ENCODE measurements at regions not wholly inside any gene's neighbourhood (a gene's known extent, or its start where the extent isn't known, plus 50 kb on each side); places are given as distances from the start of the nearest gene placed in this dataset.

- no peak for TF ChIP-seq IRF5 (IDR thresholded peaks at IDR 0.05; ENCODE audit: borderline replicate concordance)
Measured at GRCh38 chr4:18626366-18626765, 604.8 kb upstream of the LCORL start (continued).

GRCh38 chr4:18621186-18621585, 599.6 kb upstream of the LCORL start:
- in situ Hi-C loops (cut with MboI) (no loop called here), intact Hi-C loops (cut with micrococcal nuclease; ENCODE audit: unreplicated experiment) (no loop called here)
- no peak overlapping the region for H3K4me2 ChIP-seq (ENCODE audit: control insufficient read depth, insufficient read depth)
- no peak overlapping the region for H3K9ac ChIP-seq (ENCODE audit: control insufficient read depth, insufficient read depth, low read length)
- no peak overlapping the region for H3K4me3 ChIP-seq
- H3K4me1 ChIP-seq (ENCODE audit: control insufficient read depth, insufficient read depth, low read length): no peaks in the 10 kb centered on the region
- no peak overlapping the region for H3K27ac ChIP-seq (ENCODE audit: control insufficient read depth, insufficient read depth)
- ATAC-seq (no peak), DNase-seq (ENCODE audit: low read depth, low spot score) (no peak), FAIRE-seq (no peak)
- RAD21 ChIA-PET (ENCODE audit: unreplicated experiment): no interaction called here
- CTCF ChIA-PET: no interaction called here
- H4K20me1 ChIP-seq (ENCODE audit: control insufficient read depth, insufficient read depth): no peaks in the 10 kb centered on the region
- BruUV-seq (replicated peaks): no TSS peak
- 0% methylated on average over 1 of the region's 1 CpG for WGBS (ENCODE audit: insufficient coverage, insufficient replicate concordance, low lambda C conversion rate, missing lambda C conversion rate)
- no peaks in the 10 kb centered on the region for H3K9me3 ChIP-seq (replicated peaks; ENCODE audit: control insufficient read depth, insufficient read depth, low read length)
- no peaks in the 10 kb centered on the region for H3K27me3 ChIP-seq (replicated peaks in 1 of 2; ENCODE audit: control insufficient read depth in 2 of 2, insufficient read depth in 2 of 2, low read length in 1 of 2)
- no peaks in the 10 kb centered on the region for H3K36me3 ChIP-seq (ENCODE audit: control insufficient read depth in 2 of 2, insufficient read depth in 2 of 2, low read length in 1 of 2)
- H3K79me2 ChIP-seq (ENCODE audit: control insufficient read depth, insufficient read depth, low read length): no peaks in the 10 kb centered on the region
- POLR2A ChIA-PET: no interaction called here
- H2AFZ ChIP-seq (ENCODE audit: control insufficient read depth, low read depth, low read length): no peak overlapping the region
- SMC1A ChIA-PET (ENCODE audit: uncharacterized antibody, unreplicated experiment): no interaction called here
- no peak for TF ChIP-seq KAT2A (conservative IDR thresholded peaks at IDR 0.05; ENCODE audit: control insufficient read depth, low read depth, low read length)
- TF ChIP-seq CHD4 (IDR thresholded peaks at IDR 0.05): no peak
- TF ChIP-seq, protein P1, sequence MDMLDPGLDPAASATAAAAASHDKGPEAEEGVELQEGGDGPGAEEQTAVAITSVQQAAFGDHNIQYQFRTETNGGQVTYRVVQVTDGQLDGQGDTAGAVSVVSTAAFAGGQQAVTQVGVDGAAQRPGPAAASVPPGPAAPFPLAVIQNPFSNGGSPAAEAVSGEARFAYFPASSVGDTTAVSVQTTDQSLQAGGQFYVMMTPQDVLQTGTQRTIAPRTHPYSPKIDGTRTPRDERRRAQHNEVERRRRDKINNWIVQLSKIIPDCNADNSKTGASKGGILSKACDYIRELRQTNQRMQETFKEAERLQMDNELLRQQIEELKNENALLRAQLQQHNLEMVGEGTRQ (IDR thresholded peaks at IDR 0.05; ENCODE audit: borderline replicate concordance, low read depth, low read length): no peak
- TF ChIP-seq PKNOX1 (IDR thresholded peaks at IDR 0.05): no peak
- TF ChIP-seq CTCF (IDR thresholded peaks at IDR 0.05 in 2 of 3, conservative IDR thresholded peaks at IDR 0.05 in 1 of 3; ENCODE audit: control insufficient read depth in 2 of 3, extremely low read depth in 1 of 3, insufficient read depth in 1 of 3, low read depth in 3 of 3, low read length in 3 of 3): no peak
- no peak for TF ChIP-seq E2F8 (IDR thresholded peaks at IDR 0.05; ENCODE audit: low read depth, partially characterized antibody)
- TF ChIP-seq CHD2 (IDR thresholded peaks at IDR 0.05; ENCODE audit: borderline replicate concordance, low read depth, low read length): no peak
- no peak for TF ChIP-seq IRF5 (IDR thresholded peaks at IDR 0.05; ENCODE audit: borderline replicate concordance)
- no peak for TF ChIP-seq SIN3A (IDR thresholded peaks at IDR 0.05; ENCODE audit: low read depth, low read length)

Measured in GM12878 (cell line).